Endothelial cell of hepatic sinusoid (primary cell): ENCODE measurements at regions not wholly inside any gene's neighbourhood (a gene's known extent, or its start where the extent isn't known, plus 50 kb on each side); places are given as distances from the start of the nearest gene placed in this dataset.

Source experiments
- in situ Hi-C: cut with HindIII; loops from 2 replicates; pipeline ENCODE4 v1.10.0; 2017; ENCODE audit warnings: low sequenced_read_pairs

DNA sequence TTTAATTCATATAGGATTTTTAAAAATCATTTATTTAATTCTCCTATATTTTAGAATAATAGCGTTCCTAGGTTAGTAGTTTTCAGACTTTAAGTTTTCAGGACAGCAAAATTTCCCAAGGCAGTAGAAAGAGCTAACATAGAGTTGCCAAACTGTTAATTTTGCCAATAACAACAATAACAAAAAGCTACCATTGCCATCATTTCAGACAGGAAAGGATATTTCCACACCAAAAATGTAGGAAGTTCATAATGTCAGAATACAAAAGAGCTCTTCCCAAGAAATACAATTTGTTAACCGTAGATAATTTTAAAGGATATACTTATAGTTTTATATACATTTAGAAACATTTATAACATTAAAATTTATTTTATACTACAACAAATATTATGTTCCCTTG, 81.4 kb upstream of the EEA1 start:
- in situ Hi-C loops = no loop called here

DNA sequence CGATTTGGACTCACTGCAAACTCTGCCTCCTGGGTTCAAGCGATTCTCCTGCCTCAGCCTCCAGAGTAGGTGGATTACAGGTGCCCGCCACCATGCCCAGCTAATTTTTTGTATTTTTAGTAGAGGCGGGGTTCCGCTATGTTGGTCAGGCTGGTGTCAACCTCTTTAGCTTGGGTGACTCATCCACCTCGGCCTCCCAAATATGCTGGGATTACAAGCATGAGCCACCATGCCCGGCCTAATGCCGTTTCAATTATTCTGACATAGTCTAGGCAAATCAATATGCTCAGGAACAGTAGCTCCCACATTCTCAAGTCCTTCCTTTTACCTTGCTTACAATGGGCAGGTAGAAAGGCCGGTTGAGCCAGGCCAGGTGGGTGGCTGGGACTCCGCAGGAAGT, 82.0 kb upstream of the EEA1 start:
- in situ Hi-C loops = no loop called here

DNA sequence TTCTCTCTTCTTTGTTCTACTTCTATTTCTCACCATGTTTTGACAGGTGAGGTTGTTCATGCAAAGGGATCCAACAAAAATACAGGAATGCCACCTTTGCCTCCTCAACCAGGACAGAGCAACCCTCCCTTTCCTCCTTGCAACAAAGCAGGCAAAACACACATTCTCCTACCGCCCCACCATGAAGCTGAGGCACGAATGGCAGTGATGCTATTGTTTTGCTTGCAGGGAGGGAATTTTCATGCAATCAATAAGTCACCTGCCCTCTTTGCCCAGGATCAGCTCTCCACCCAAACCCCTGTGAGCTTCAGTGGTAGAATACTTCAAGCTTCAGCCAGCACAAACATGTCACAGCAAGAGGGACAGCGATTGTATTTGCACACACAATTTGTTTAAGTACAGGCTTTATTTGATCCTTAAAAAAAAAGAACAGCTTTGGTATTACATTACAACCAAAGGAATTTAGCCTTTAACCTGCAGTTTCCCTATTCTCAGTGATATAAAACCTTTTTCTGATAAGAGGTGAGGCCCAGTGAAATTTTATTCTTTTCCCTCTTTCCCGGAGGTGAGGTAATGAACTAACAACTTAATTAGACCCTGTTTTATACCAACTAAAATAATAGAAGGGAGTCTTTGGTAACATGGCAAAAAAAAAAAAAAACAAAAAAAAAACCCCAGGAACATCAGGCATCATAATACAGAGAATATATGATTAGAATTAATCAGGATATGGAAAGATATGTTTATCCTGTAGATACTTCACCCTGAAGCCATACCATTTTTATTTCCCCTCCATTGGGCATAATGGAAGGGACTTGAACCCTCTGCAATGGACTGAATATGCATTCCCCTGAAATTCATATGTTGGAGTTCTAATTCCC, 87.0 kb upstream of the EEA1 start:
- in situ Hi-C loops = no loop called here

DNA sequence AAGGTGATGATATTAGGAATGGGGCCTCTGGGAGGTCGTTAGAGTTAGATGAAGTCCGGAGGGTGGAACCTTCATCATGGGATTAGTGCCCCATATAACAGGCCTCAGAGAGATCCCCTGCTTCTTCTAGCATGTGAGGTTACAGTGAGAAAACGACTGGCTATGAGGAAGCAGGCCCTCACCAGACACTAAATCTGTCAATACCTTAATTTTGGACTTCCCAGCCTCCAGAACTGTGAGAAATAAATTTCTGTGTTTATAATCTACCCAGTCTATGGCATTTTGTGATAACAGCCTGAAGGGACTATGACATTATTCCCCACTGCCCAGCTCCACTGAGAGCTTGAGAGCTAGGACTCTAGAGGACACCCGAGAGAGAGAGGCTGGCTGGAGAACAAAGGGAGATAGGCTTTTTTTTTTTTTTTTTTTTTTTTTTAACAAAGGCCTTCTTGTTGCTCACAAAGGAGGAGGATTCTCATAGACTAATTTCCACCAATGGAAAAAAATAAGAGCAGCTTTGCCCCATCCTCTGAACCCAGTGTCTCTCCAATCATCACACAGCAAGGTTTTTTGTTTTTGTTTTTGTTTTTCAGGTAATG, 87.8 kb upstream of the EEA1 start:
- in situ Hi-C loops = no loop called here

DNA sequence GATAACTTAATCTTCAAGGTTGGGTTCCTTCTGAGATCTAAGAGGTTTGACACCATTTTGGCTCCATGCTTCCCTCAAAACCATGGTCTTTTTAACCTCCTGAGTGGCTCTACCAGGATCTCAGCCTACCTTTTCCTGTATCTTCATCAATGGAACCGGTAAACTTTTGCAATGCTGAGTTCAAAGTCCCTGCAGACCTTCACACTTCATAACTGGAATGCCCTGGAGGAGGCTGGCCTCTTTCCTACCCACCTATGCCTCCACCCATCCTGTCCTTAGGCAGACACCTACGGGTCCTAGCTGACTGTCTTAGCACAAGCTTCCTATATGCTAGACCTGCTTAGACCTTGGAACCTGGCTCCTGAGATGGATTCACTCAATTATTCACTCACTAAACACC, 89.5 kb upstream of the EEA1 start:
- in situ Hi-C loops = no loop called here

DNA sequence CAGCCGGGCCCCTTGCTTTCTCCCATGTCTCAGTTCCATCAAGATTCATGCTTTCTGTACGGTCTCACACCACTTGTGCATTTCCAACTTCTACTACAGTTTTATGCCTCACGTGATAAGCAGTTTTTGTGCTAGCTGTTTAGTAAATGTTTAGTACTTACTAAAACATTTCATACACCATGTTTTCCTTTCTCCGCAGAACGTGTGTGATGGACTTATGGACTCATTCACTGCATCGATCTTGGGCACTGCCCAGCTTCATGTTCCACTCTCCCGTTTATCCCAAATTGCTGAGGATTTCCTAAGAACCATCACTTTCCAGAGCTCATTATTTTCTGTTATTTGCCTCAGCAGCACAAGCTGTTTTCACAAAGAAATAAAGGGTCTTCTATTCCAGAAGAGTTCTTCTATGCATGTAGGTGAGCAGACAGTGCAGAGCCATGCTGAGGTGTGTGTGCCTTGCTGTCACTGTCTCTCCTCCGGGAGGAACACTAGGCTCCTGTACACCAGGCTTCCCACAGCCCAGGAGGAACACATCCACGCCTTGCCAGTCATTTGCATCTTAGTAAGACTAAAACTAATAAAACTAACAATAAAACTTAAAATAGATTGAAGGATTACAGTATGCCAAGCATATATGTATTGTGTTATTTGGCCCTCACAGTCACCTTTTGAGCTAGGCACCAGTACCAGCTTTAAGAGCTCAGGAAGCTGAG, 90.3 kb upstream of the EEA1 start:
- in situ Hi-C loops = no loop called here

DNA sequence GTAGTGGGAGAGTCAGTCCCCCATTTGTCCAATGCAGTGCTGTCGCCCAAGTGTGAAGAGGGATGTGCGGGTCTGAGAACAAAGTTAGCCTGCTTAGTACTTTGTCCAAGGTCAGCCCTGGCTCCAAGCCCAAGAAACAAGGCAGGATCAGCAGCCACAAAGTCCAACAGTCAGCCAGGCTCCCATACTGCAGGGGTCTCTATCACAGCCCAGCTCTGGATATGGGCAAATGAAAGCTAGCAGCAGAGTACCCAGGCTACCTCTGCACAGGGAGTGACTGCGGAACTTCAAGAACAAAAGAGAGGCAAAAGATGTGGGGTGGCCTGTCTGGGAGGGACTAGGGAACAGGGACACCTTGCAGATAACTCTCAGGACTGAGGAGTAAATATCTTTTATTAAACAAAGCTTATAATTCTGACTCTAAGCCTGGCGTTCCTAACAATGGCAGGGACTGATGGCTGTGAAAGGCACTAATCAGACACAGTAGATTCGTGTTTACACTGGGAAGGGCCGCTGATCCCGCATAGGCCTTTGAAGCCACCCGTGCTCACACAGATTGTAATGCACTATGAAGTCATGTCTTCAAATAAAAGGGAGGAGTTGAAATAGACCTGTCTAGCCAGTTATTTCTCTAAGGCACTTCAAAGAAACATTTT, 91.0 kb upstream of the EEA1 start:
- in situ Hi-C loops = loop anchor here (5.0 to 10.0 kb wide), 3 partner anchors 33 to 275 kb away; no protein-coding TSS in a partner anchor

DNA sequence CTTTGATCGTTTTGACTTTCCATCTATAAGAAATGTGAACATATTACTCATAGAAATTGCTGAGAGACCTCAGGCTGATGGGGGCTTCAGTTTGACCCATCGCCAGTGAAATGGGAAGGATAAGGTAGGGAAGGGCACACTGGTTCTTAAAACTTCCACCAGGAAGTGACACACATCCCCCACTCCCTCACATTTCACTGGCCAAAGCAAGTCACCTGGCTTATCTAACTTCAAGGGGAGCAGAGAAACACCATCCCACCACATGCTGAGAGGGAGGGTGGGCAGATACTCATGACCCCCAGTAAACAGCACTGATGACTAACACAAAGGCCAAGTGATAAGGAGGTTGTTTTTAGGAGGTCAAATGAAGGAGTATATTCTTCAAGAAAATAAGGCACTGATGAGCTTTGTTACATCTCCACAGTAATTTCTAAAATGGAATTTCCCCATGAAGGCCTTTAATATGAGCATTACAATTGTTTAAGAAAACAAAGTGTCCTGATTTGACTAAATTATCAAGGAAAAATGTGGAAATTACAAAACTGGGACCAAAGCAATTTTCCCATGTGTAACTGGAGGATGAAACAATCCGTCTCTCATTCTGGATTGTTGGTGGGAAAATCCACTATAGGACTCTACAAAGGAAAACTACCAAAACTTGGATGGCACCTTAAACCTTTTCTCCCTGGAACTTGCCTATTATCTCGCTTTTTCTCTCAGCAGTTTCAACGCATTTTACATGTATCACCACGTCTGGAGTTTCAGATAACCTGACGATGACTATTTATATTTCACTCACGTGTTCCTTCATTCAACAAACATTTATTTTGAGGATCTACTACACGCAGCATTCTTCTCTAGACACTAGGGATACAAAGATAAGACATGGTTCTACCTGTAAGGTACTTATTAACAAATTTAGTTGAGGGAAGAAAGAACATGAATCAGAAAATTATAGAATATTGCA, 91.8 kb upstream of the EEA1 start:
- in situ Hi-C loops = loop anchor here (5.0 to 10.0 kb wide), 3 partner anchors 34 to 274 kb away; no protein-coding TSS in a partner anchor

DNA sequence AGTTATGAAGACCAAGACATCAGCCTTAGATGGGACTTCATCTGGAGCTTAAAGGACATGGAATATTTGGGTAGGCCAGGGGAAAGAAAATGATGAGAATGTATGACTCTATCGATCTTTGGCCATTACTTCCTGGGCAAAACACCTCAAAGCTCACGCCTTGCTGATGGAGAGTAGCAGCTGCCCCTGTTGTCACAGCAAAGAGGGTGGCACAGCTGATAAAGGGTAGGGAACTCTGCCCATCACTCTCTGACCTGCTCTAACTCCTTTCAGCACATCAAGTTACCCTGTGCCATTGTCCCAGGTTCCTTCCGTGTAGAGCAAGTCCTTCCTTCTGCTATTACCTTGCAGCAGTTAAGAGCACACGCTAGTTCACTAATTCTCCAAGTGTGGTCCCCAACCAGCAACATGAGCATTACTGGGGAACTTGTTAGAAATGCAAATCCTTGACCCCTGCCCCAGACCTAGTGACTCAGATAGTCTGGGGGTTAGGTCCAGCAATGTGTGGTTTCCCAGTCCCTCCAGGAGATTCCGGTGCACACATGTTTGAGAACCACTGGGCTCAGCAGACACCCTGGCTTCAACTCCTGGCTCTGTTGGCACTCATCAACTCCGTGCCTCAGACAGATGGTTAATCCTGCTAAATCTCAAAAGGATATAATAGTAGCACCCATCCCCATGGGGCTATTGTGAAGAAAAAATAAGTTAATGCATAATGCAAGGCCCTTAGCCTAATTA, 93.7 kb upstream of the EEA1 start:
- in situ Hi-C loops = loop anchor here (5.0 to 10.0 kb wide), 3 partner anchors 35 to 272 kb away; no protein-coding TSS in a partner anchor

DNA sequence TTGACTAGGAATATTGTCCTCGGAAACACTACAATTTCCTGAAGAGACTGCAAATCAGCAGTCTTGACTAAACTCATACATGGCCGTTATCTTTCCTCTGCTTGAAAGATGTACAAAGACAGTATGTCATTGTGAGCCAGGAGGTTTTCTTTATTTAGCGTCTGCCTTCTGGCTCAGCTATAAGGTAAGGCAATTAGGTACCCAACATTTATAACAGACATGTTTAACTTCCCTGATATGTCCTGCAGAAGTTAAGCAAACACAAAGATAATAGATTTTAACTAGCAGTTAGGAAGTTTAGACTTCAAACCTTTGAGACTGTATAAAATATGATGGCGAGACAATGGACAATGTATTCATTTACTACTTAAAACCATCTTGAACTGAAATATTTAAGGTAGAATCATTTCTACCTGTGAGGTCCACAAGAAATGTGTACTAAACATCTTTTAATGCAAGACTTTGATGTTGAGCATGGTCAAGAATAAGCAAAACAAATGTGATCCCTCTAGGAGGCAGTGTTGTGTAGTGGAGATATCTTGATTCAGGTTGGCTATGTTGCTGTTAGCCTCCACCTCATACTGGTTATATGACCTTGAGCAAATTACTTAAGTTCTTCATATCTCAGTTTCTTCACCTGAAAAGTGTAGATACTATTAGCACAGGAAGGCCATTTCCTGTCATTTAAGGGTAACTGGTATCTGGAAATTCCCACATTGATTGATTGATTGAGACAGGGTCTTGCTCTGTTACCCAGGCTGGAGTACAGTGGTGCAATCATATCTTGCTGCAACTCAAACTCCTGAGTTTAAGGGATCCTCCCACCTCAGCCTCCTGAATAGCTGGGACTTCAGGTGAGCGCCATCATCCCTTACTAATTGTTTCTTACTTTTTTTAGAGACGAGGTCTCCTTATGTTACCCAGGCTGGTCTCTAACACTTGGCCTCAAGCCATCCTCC, 96.3 kb upstream of the EEA1 start:
- in situ Hi-C loops = loop anchor here (10.0 kb wide), 1 partner anchor 269 kb away; no protein-coding TSS in a partner anchor

DNA sequence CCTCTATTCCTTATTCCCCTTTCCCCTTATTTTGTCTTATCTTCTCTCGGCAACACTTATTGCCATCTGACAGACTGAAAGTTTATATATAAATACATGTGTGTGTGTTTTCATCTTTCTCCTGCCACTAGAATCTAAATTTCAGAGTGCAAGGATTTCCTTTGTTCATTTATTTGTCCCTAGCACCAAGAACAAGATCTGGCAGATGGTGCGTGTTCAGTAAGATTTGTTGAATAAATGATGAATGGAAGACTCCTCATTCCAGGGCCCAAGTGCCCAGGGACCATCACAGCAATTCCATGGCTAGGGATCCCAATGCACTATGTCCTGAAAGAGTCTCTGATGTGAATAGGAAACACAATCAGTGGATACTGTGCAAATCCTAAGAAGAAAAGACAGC, 97.9 kb upstream of the EEA1 start:
- in situ Hi-C loops = loop anchor here (10.0 kb wide), 1 partner anchor 268 kb away; no protein-coding TSS in a partner anchor

DNA sequence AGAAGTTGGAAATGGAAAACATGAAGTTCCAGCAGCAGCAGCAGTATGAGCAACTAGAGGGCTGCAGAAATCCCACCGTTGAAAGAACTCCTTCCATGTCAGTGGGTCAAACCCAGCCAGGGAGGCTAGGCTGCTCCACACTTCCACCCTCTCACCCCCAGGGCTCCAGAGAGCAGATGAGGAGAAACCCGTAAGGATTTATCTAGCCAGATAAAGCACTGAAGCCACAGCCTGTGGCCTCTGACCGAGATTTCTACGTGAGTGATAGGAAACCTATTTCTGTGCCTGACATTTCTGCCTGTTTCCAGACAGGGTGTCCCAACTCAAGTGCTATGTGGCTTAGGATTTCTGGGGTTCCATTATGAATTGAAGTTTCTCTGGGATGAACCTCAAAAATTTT, 100.0 kb upstream of the EEA1 start:
- in situ Hi-C loops = loop anchor here (10.0 kb wide), 1 partner anchor 266 kb away; no protein-coding TSS in a partner anchor

DNA sequence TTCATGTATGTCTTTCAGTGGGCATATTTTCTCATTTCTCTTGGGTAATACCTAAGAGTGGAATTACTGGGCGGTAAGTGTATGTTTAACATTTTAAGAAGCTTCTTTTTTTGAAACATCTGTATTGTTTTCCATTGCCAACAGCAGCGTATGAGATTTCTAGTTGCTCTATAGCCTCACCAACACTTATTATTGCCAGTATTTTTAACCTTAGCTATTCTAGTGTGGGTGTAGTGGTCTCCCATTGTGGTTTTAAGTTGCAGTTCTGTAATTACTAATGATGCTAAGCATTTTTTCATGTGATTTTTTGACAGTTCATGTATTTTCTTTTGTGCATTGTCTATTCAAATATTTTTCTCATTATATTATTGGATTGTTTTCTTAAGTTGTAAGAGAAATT, 101.9 kb upstream of the EEA1 start:
- in situ Hi-C loops = no loop called here

DNA sequence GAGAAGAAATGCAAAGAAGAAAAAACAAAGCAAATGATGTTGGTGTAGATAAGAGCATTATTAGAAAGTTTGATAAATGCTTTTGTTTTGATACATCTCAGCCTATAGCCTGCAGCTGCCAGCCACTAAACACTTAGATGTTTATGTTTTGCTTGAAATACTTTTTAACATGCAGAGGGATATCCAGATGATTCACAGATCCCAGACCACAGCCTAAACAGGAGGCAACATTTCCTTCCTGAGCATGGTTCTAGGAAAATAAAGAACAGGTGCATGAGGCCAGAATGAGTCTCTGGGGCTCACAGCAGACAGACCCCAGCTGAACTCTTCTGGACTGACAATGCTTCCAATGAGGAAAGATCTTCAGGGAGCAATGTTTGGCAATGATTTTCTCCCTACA, 103.7 kb upstream of the EEA1 start:
- in situ Hi-C loops = no loop called here

DNA sequence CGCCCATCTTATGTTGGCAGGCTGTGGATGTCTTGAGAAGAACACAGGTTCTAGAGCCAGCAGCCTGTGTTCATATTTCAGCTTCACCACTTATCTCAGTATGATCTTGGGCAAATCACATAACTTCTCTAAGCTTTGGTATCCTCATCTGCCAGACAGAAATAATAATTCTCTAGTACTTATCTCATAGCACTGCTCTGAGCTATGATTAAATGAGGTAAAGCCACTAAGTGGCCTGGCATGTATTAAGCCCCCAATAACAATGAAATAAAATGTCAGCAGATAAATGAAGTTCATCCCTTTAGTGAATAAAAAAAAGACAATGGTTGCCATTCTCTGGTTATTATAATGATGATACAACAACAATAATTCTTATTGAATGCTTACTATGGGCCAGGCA, 104.9 kb upstream of the EEA1 start:
- in situ Hi-C loops = no loop called here

DNA sequence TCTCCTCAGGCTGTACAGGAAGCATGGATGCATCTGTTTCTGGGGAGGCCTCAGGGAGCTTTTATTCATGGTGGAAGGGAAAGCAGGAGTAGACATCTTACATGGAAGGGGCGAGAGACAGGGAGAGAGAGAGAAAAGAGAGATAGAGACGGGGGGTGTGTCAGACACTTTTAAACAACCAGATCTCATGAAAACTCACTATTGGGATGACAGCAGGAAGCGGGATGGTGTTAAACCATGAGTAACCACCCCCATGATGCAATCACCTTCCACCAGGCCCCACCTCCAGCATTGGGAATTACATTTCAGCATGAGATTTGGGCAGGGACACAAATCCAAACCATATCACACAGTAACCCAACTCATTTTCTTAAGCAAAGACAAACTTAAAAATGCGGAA, 110.0 kb upstream of the EEA1 start:
- in situ Hi-C loops = no loop called here

DNA sequence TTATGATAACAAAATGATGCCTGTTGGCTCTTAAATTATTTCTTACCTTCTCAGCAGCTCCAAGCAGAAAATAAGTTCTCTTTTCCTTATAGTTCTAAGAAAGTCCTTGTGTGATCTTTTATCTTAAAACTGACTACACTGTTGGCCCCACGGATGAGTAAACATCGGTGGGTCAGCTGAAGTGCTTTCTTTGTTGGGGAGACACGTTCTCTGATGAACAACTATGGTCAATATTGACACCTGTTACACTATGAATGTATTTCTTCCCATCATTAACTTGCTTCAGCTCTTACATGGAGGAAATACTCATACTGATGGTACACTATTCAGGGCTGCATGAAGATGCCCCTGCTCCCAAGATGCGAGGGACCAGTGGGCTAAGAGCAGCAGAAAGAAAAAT, 110.8 kb upstream of the EEA1 start:
- in situ Hi-C loops = no loop called here

DNA sequence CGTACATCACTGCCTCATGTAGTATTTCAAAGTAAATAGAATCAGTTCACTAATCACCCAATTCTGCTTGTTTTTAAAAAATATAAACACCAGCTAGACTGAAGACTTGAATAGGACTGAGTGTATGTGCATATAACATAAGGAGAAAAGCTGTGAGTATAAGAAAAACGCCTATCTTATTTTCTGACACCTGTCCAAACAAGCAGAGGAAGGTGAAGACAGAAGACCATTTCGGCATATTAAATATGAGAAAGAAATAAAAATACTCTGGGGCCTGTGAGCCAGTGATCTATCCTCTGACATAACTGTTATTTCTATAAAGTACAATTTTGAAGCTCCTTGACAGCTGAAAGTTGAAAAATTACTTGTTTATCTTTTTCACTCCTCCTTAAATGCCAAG, 111.3 kb upstream of the EEA1 start:
- in situ Hi-C loops = no loop called here
